ENCODE measurements at regions not wholly inside any gene's neighbourhood (a gene's known extent, or its start where the extent isn't known, plus 50 kb on each side); places are given as distances from the start of the nearest gene placed in this dataset.

GRCh38 chr10:78856421-78856820, 212.3 kb upstream of the ZMIZ1 start:
- 20% methylated on average over 1 of the region's 1 CpG; no CpG with 5 or more reads in 1 of the 2 donors for WGBS, 2 donors

GRCh38 chr10:78857193-78857592, 211.6 kb upstream of the ZMIZ1 start:
- 95 to 98% methylated on average over 3 of the region's 3 CpGs for WGBS, 2 donors
- no peaks in the 10 kb centered on the region for H3K9me3 ChIP-seq
- H3K36me3 ChIP-seq (ENCODE audit: low read depth, missing control alignments), result no peaks in the 10 kb centered on the region
- H3K4me3 ChIP-seq, result no peak overlapping the region
- TF ChIP-seq, protein P1, sequence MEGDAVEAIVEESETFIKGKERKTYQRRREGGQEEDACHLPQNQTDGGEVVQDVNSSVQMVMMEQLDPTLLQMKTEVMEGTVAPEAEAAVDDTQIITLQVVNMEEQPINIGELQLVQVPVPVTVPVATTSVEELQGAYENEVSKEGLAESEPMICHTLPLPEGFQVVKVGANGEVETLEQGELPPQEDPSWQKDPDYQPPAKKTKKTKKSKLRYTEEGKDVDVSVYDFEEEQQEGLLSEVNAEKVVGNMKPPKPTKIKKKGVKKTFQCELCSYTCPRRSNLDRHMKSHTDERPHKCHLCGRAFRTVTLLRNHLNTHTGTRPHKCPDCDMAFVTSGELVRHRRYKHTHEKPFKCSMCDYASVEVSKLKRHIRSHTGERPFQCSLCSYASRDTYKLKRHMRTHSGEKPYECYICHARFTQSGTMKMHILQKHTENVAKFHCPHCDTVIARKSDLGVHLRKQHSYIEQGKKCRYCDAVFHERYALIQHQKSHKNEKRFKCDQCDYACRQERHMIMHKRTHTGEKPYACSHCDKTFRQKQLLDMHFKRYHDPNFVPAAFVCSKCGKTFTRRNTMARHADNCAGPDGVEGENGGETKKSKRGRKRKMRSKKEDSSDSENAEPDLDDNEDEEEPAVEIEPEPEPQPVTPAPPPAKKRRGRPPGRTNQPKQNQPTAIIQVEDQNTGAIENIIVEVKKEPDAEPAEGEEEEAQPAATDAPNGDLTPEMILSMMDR (IDR thresholded peaks at IDR 0.05), result no peak
- TF ChIP-seq POLR2A (IDR thresholded peaks at IDR 0.05), result no peak
- H3K4me1 ChIP-seq, result peaks cover 3% of the 10 kb centered on the region
- intact Hi-C loops (cut with DNase I; ENCODE audit: low total_unique reads), result no loop called here
- no peaks in the 10 kb centered on the region for H3K27me3 ChIP-seq
- DNase-seq, result no peak
- no peak overlapping the region for H3K27ac ChIP-seq

More at GRCh38 chr10:78856421-78856820, 212.3 kb upstream of the ZMIZ1 start:
- Histone ChIP-seq H3K4me1 (peaks cover 3% of the 10 kb centered on the region), H3K27me3 (no peaks in the 10 kb centered on the region), H3K9me3 (no peaks in the 10 kb centered on the region), H3K36me3 (ENCODE audit: low read depth, missing control alignments) (no peaks in the 10 kb centered on the region), H3K27ac (no peak overlapping the region), H3K4me3 (no peak overlapping the region)
- intact Hi-C loops (cut with DNase I; ENCODE audit: low total_unique reads), result no loop called here
- DNase-seq, result no peak
- TF ChIP-seq, protein P1 (IDR thresholded peaks at IDR 0.05), result no peak
- no peak for TF ChIP-seq POLR2A (IDR thresholded peaks at IDR 0.05)

DNA sequence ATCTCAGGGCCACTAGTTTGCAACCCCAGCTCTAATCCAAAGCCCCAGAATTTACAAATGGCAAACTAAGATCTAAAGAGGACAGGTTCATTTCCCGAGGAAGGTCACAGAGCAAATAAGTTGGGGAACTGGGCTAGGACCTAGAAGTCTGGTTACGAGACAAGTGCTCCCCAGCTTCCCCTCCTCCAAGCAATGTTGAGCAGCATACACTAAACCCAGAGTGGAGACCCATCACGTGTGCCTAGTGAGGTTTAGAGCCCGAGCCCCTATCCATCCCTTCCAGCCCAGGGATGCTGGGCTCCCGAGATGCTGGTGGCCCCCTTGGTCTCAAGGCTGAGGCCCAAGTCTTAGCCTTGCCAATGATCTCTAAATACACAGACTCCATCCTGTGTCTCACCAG, 209.5 kb upstream of the ZMIZ1 start:
- no peak for TF ChIP-seq POLR2A (IDR thresholded peaks at IDR 0.05)
- TF ChIP-seq, protein P1 (IDR thresholded peaks at IDR 0.05), result no peak
- Histone ChIP-seq H3K9me3 (no peaks in the 10 kb centered on the region), H3K27ac (no peak overlapping the region), H3K4me3 (no peak overlapping the region), H3K27me3 (no peaks in the 10 kb centered on the region), H3K36me3 (ENCODE audit: low read depth, missing control alignments) (no peaks in the 10 kb centered on the region), H3K4me1 (peaks cover 3% of the 10 kb centered on the region)
- no peak for DNase-seq
- 75 to 81% methylated on average over 4 to 5 of the region's 5 CpGs for WGBS, 2 donors
- intact Hi-C loops (cut with DNase I; ENCODE audit: low total_unique reads), result no loop called here

DNA sequence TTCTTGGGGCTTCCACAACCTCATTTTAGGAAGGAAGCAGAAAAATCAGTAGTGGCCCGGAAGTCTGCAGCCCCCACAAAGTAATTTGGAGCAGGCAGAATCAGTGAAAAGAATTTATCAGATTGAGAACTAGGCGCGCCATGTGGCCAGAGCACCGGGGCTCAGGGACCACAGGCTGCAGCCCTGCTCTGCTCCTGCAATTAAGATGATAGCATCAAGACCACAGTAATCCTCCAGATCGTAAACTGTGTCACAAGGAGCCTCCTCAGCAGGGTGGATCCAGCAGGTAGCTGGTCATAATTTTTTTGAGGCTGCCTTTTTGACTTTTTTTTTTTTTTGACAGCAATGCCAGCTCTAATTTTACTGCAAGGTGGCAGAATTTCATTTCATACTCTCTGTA, 209.0 kb upstream of the ZMIZ1 start:
- TF ChIP-seq, protein P1 (IDR thresholded peaks at IDR 0.05), result no peak
- no peak for TF ChIP-seq POLR2A (IDR thresholded peaks at IDR 0.05)
- Histone ChIP-seq H3K36me3 (ENCODE audit: low read depth, missing control alignments) (no peaks in the 10 kb centered on the region), H3K4me3 (no peak overlapping the region), H3K4me1 (peaks cover 3% of the 10 kb centered on the region), H3K27ac (no peak overlapping the region), H3K27me3 (no peaks in the 10 kb centered on the region), H3K9me3 (no peaks in the 10 kb centered on the region)
- WGBS, 2 donors, result 72 to 80% methylated on average over 5 of the region's 5 CpGs
- intact Hi-C loops (cut with DNase I; ENCODE audit: low total_unique reads), result no loop called here
- DNase-seq, result no peak

- WGBS, 2 donors, result 86 to 88% methylated on average over 7 of the region's 7 CpGs
- intact Hi-C loops (cut with DNase I; ENCODE audit: low total_unique reads), result no loop called here
- H3K27me3 ChIP-seq, result no peaks in the 10 kb centered on the region
- no peaks in the 10 kb centered on the region for H3K9me3 ChIP-seq
- H3K4me3 ChIP-seq, result no peak overlapping the region
- TF ChIP-seq, protein P1 (IDR thresholded peaks at IDR 0.05), result no peak
- TF ChIP-seq POLR2A (IDR thresholded peaks at IDR 0.05), result no peak
- no peak overlapping the region for H3K27ac ChIP-seq
- peaks cover 6% of the 10 kb centered on the region for H3K4me1 ChIP-seq
- DNase-seq, result no peak
- no peaks in the 10 kb centered on the region for H3K36me3 ChIP-seq (ENCODE audit: low read depth, missing control alignments)
Measured at GRCh38 chr10:78860260-78860914, 208.4 kb upstream of the ZMIZ1 start.

All from testis (tissue), 2 donors.